Hepatocyte (in vitro differentiated cells): ENCODE measurements at regions not wholly inside any gene's neighbourhood (a gene's known extent, or its start where the extent isn't known, plus 50 kb on each side); places are given as distances from the start of the nearest gene placed in this dataset.

Source experiments
- DNase-seq: peaks from one replicate; pipeline ENCODE4 v3.0.0-alpha.2; 2016; ENCODE audit warnings: low spot score
- H2AFZ ChIP-seq: fragments of 200-600 bp; sonication (generic); 2 replicates; pipeline ENCODE4 v1.6.0; 2016; ENCODE audit warnings: antibody characterized with exemption, mild to moderate bottlenecking
- H3K27ac ChIP-seq: fragments of 200-600 bp; sonication (generic); 2 replicates; pipeline ENCODE4 v1.5.1; 2016; ENCODE audit warnings: mild to moderate bottlenecking
- H3K27me3 ChIP-seq: fragments of 200-600 bp; sonication (generic); 2 replicates; pipeline ENCODE4 v1.6.1; 2016
- H3K36me3 ChIP-seq: fragments of 200-600 bp; sonication (generic); replicated peaks from 2 replicates; pipeline ENCODE4 v1.5.1; 2016; ENCODE audit warnings: low read depth; ENCODE audit not compliant: insufficient read depth
- H3K4me1 ChIP-seq: fragments of 200-600 bp; sonication (generic); 2 replicates; pipeline ENCODE4 v1.5.1; 2016; ENCODE audit warnings: mild to moderate bottlenecking, moderate library complexity; ENCODE audit not compliant: insufficient read depth
- H3K4me2 ChIP-seq: fragments of 200-600 bp; sonication (generic); 2 replicates; pipeline ENCODE4 v1.6.0; 2016
- H3K4me3 ChIP-seq: fragments of 200-600 bp; sonication (generic); 2 replicates; pipeline ENCODE4 v1.5.1; 2016; ENCODE audit warnings: mild to moderate bottlenecking
- H3K79me2 ChIP-seq: fragments of 200-600 bp; sonication (generic); 2 replicates; pipeline ENCODE4 v1.6.0; 2017; ENCODE audit warnings: mild to moderate bottlenecking
- H3K9me2 ChIP-seq: fragments of 200-600 bp; sonication (generic); replicated peaks from 2 replicates; pipeline ENCODE4 v1.6.0; 2017; ENCODE audit warnings: mild to moderate bottlenecking; ENCODE audit not compliant: insufficient read depth
- H3K9me3 ChIP-seq: fragments of 200-600 bp; sonication (generic); 2 replicates; pipeline ENCODE4 v1.5.1; 2016; ENCODE audit warnings: low read depth, mild to moderate bottlenecking
- H4K20me1 ChIP-seq: fragments of 200-600 bp; sonication (generic); 2 replicates; pipeline ENCODE4 v1.6.0; 2016; ENCODE audit warnings: mild to moderate bottlenecking; ENCODE audit not compliant: insufficient read depth, poor library complexity, severe bottlenecking
- CTCF ChIP-seq: fragments of 200-600 bp; sonication (generic); IDR thresholded peaks from 2 replicates; pipeline ENCODE4 v1.5.1; 2016; ENCODE audit warnings: antibody characterized with exemption, mild to moderate bottlenecking; ENCODE audit not compliant: poor library complexity
- EZH2 ChIP-seq: fragments of 200-600 bp; sonication (generic); IDR thresholded peaks from 2 replicates; pipeline ENCODE4 v1.6.1; 2016; ENCODE audit warnings: antibody characterized with exemption, mild to moderate bottlenecking, borderline replicate concordance
- EZH2phosphoT487 ChIP-seq: fragments of 200-600 bp; sonication (generic); IDR thresholded peaks from one replicate; pipeline ENCODE4 v1.6.1; 2018; ENCODE audit warnings: antibody characterized with exemption, mild to moderate bottlenecking, low read depth, moderate library complexity; ENCODE audit not compliant: unreplicated experiment, severe bottlenecking
- WGBS: methylation state at CpG from one replicate; pipeline ENCODE4 v1.1.6; 2016; ENCODE audit warnings: low lambda C conversion rate; ENCODE audit errors: missing lambda C conversion rate; 5-methylcytosine and 5-hydroxymethylcytosine counted together

GRCh38 chr4:156654410-156654809 lies 317.2 kb downstream of the PDGFC start:
- H3K4me2 ChIP-seq, result no peak overlapping the region
- WGBS, result 92% methylated on average over 5 of the region's 5 CpGs
- no peaks in the 10 kb centered on the region for H3K79me2 ChIP-seq
- H4K20me1 ChIP-seq, result no peaks in the 10 kb centered on the region
- no peak overlapping the region for H2AFZ ChIP-seq
- no peak overlapping the region for H3K27ac ChIP-seq
- H3K4me3 ChIP-seq, result no peak overlapping the region
- TF ChIP-seq CTCF, result no peak
- TF ChIP-seq EZH2, result no peak
- no peak for TF ChIP-seq EZH2phosphoT487
- H3K27me3 ChIP-seq, result no peaks in the 10 kb centered on the region
- peaks cover 3% of the 10 kb centered on the region for H3K9me3 ChIP-seq
- H3K36me3 ChIP-seq, result no peaks in the 10 kb centered on the region
- no peak for DNase-seq
- H3K9me2 ChIP-seq, result no peaks in the 10 kb centered on the region
- H3K4me1 ChIP-seq, result no peaks in the 10 kb centered on the region

- H3K9me3 ChIP-seq, result no peaks in the 10 kb centered on the region
- no peaks in the 10 kb centered on the region for H3K4me1 ChIP-seq
- no peaks in the 10 kb centered on the region for H3K79me2 ChIP-seq
- H4K20me1 ChIP-seq, result no peaks in the 10 kb centered on the region
- H2AFZ ChIP-seq, result no peak overlapping the region
- H3K4me2 ChIP-seq, result no peak overlapping the region
- H3K9me2 ChIP-seq, result no peaks in the 10 kb centered on the region
- DNase-seq, result no peak
- H3K27ac ChIP-seq, result no peak overlapping the region
- TF ChIP-seq EZH2phosphoT487, result no peak
- no peak for TF ChIP-seq CTCF
- no peak for TF ChIP-seq EZH2
- H3K36me3 ChIP-seq, result no peaks in the 10 kb centered on the region
- H3K27me3 ChIP-seq, result no peaks in the 10 kb centered on the region
- no peak overlapping the region for H3K4me3 ChIP-seq
Observed at GRCh38 chr4:156643826-156644225, 327.8 kb downstream of the PDGFC start.

DNA sequence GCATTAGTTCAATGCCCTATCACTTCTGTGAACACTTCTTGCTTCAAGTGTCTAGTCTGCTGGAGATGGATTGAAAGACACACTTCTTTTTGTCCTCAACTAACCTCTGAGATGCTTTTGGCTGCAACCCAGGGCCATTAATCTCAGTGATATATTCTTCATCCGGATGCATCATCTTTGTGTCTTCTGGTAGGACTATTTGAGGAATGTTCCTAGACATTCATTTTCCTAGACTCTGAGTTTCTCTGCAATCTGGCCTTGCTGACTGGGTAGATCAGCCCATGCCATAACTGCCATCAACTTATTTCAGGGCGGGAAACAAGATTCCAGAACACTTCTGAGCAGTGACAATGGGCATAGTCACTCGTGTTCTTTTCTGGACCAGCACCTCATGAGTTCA lies 329.4 kb downstream of the PDGFC start:
- no peak for TF ChIP-seq EZH2phosphoT487
- no peak for TF ChIP-seq EZH2
- TF ChIP-seq CTCF, result no peak
- Histone ChIP-seq H3K9me2 (no peaks in the 10 kb centered on the region), H3K27me3 (no peaks in the 10 kb centered on the region), H3K9me3 (no peaks in the 10 kb centered on the region), H3K79me2 (no peaks in the 10 kb centered on the region), H3K27ac (no peak overlapping the region), H3K4me1 (peaks cover 7% of the 10 kb centered on the region), H3K4me3 (no peak overlapping the region), H3K36me3 (no peaks in the 10 kb centered on the region), H4K20me1 (no peaks in the 10 kb centered on the region), H3K4me2 (no peak overlapping the region), H2AFZ (no peak overlapping the region)
- no peak for DNase-seq
- WGBS, result 94% methylated on average over 3 of the region's 3 CpGs

GRCh38 chr4:156638925-156639605 lies 332.5 kb downstream of the PDGFC start:
- peaks cover 12% of the 10 kb centered on the region for H3K4me1 ChIP-seq
- no peak overlapping the region for H2AFZ ChIP-seq
- no peak overlapping the region for H3K4me2 ChIP-seq
- 76% methylated on average over 4 of the region's 4 CpGs for WGBS
- no peaks in the 10 kb centered on the region for H3K79me2 ChIP-seq
- no peaks in the 10 kb centered on the region for H3K9me3 ChIP-seq
- no peak overlapping the region for H3K4me3 ChIP-seq
- no peak for DNase-seq
- H3K36me3 ChIP-seq, result no peaks in the 10 kb centered on the region
- H3K9me2 ChIP-seq, result no peaks in the 10 kb centered on the region
- no peak overlapping the region for H3K27ac ChIP-seq
- no peaks in the 10 kb centered on the region for H3K27me3 ChIP-seq
- TF ChIP-seq EZH2 (no peak), EZH2phosphoT487 (no peak), CTCF (no peak)
- H4K20me1 ChIP-seq, result no peaks in the 10 kb centered on the region
